Neuron (in vitro differentiated cells): ENCODE measurements at regions not wholly inside any gene's neighbourhood (a gene's known extent, or its start where the extent isn't known, plus 50 kb on each side); places are given as distances from the start of the nearest gene placed in this dataset.

Experiments used
- H2AFZ ChIP-seq: one replicate; pipeline ENCODE4 v1.6.1; 2013; ENCODE audit warnings: low read depth, mild to moderate bottlenecking, inconsistent platforms, low read length, moderate library complexity
- H3K27me3 ChIP-seq: one replicate; pipeline ENCODE4 v1.6.1; 2013; ENCODE audit warnings: low read length; ENCODE audit not compliant: insufficient read depth
- H3K36me3 ChIP-seq: one replicate; pipeline ENCODE4 v1.6.1; 2013; ENCODE audit warnings: low read length; ENCODE audit not compliant: insufficient read depth
- H3K4me1 ChIP-seq: one replicate; pipeline ENCODE4 v1.6.1; 2013; ENCODE audit warnings: low read length; ENCODE audit not compliant: insufficient read depth
- H3K4me3 ChIP-seq: 2 replicates; pipeline ENCODE4 v1.5.1; 2013; ENCODE audit warnings: mild to moderate bottlenecking, low read length, moderate library complexity
- H3K9me3 ChIP-seq: one replicate; pipeline ENCODE4 v1.6.1; 2013; ENCODE audit warnings: low read length

GRCh38 chr3:95148107-95148506 is 1085.2 kb downstream of the NSUN3 start:
- H3K36me3 ChIP-seq = no peaks in the 10 kb centered on the region

DNA sequence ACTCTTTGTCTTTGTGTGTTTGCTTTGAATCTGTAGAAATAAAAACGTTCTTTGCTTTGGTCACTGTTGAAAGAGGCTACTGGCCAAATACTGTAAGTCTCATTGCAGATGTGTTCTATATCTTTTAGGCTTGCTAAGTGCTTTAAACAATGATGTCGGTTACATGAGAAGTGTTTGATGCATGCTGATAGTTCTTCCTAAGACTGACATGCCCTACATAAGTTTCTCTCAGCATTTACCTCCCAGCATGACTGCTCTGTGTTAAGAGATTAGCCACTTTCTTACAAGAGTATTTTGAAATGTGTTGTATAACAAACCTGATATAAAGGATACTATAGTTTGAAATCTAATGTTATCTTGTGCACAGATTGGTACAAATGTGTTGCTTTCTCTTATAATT is 1088.7 kb downstream of the NSUN3 start:
- Histone ChIP-seq H2AFZ (no peak overlapping the region), H3K4me3 (no peak overlapping the region), H3K36me3 (no peaks in the 10 kb centered on the region), H3K9me3 (no peaks in the 10 kb centered on the region), H3K27me3 (no peaks in the 10 kb centered on the region), H3K4me1 (no peaks in the 10 kb centered on the region)

More at GRCh38 chr3:95148107-95148506, 1085.2 kb downstream of the NSUN3 start:
- Histone ChIP-seq H3K4me3 (no peak overlapping the region), H2AFZ (no peak overlapping the region), H3K9me3 (no peaks in the 10 kb centered on the region), H3K27me3 (no peaks in the 10 kb centered on the region), H3K4me1 (peaks cover 9% of the 10 kb centered on the region)

- H3K27me3 ChIP-seq = no peaks in the 10 kb centered on the region
- no peak overlapping the region for H2AFZ ChIP-seq
- no peaks in the 10 kb centered on the region for H3K36me3 ChIP-seq
- no peak overlapping the region for H3K4me3 ChIP-seq
- no peaks in the 10 kb centered on the region for H3K4me1 ChIP-seq
- H3K9me3 ChIP-seq = no peaks in the 10 kb centered on the region
Measured at GRCh38 chr3:95154766-95155165, 1091.9 kb downstream of the NSUN3 start.

DNA sequence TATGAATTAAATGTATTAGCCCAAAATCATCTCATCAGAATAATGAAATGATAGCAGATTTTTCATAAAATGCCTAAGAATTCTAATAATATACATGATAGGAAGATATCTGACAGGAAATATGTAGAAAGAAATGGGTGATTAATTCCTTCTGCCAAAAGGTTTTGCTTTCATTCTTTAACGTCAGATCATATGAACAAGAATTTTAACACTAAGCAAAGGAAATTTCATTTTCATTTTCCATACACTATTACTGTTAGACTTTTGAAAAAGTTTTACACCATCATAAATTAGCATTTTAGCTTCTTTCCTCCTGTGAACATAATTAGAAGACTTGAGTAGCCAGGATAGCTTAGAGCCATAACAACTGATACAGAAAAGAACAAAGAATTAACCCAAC is 1099.9 kb downstream of the NSUN3 start:
- no peaks in the 10 kb centered on the region for H3K27me3 ChIP-seq
- H2AFZ ChIP-seq = no peak overlapping the region

GRCh38 chr3:95167748-95168147 is 1104.9 kb downstream of the NSUN3 start:
- Histone ChIP-seq H3K27me3 (no peaks in the 10 kb centered on the region), H3K4me3 (no peak overlapping the region), H3K9me3 (no peaks in the 10 kb centered on the region)

More for the DNA sequence above, 1099.9 kb downstream of the NSUN3 start:
- Histone ChIP-seq H3K4me3 (no peak overlapping the region), H3K4me1 (no peaks in the 10 kb centered on the region), H3K36me3 (no peaks in the 10 kb centered on the region), H3K9me3 (no peaks in the 10 kb centered on the region)

GRCh38 chr3:95168526-95168925 is 1105.7 kb downstream of the NSUN3 start:
- H3K4me1 ChIP-seq = no peaks in the 10 kb centered on the region
- no peak overlapping the region for H3K4me3 ChIP-seq
- H3K36me3 ChIP-seq = no peaks in the 10 kb centered on the region
- no peaks in the 10 kb centered on the region for H3K9me3 ChIP-seq
- H2AFZ ChIP-seq = no peak overlapping the region
- no peaks in the 10 kb centered on the region for H3K27me3 ChIP-seq

More at GRCh38 chr3:95167748-95168147, 1104.9 kb downstream of the NSUN3 start:
- Histone ChIP-seq H3K4me1 (no peaks in the 10 kb centered on the region), H2AFZ (no peak overlapping the region), H3K36me3 (no peaks in the 10 kb centered on the region)

- Histone ChIP-seq H3K9me3 (no peaks in the 10 kb centered on the region), H3K4me1 (no peaks in the 10 kb centered on the region), H3K4me3 (no peak overlapping the region), H3K27me3 (no peaks in the 10 kb centered on the region), H2AFZ (no peak overlapping the region), H3K36me3 (no peaks in the 10 kb centered on the region)
Measured at GRCh38 chr3:95172164-95172943, 1109.5 kb downstream of the NSUN3 start.

DNA sequence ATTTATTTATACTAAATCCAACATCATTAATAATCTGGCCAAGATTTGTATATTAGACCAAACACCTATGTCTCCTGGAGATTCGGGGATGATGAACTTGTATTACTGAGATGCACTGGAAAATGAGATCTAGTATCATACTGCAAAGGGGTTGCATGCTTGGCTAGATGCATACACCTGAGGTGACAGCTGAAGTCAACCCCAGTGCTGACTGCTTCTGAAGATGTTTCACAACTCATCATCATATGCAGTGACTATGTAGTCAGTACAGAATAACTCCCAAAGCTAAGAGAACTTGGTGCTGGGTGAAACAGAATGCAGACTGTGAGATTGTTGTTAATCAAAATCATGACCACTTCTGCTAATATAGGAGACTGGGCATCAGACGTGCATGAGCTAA is 1114.2 kb downstream of the NSUN3 start:
- no peaks in the 10 kb centered on the region for H3K4me1 ChIP-seq
- H3K27me3 ChIP-seq = no peaks in the 10 kb centered on the region
- H3K9me3 ChIP-seq = no peaks in the 10 kb centered on the region
- no peak overlapping the region for H2AFZ ChIP-seq
- no peak overlapping the region for H3K4me3 ChIP-seq
- H3K36me3 ChIP-seq = no peaks in the 10 kb centered on the region

GRCh38 chr3:95184038-95184437 is 1121.2 kb downstream of the NSUN3 start:
- H3K9me3 ChIP-seq = no peaks in the 10 kb centered on the region
- no peaks in the 10 kb centered on the region for H3K4me1 ChIP-seq
- no peak overlapping the region for H3K4me3 ChIP-seq
- H2AFZ ChIP-seq = no peak overlapping the region
- no peaks in the 10 kb centered on the region for H3K36me3 ChIP-seq
- no peaks in the 10 kb centered on the region for H3K27me3 ChIP-seq

DNA sequence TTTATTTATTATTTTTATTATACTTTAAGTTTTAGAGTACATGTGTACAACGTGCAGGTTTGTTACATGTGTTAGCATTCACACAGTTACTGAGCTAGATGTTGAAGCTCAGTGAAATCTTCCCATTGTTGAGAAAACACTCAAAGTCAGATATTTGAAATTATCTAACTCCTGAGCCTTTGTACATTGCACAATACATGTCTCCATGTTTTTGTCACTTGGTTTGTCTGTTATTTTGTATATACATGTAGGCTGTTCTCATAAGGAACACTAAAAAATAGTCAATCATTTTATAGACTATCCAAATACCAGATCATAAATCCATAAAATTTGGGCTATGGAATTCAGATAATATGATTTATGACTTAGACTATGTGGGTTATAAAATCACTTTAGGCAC is 1126.5 kb downstream of the NSUN3 start:
- no peaks in the 10 kb centered on the region for H3K9me3 ChIP-seq
- no peaks in the 10 kb centered on the region for H3K4me1 ChIP-seq
- H2AFZ ChIP-seq = no peak overlapping the region
- H3K27me3 ChIP-seq = no peaks in the 10 kb centered on the region
- no peaks in the 10 kb centered on the region for H3K36me3 ChIP-seq
- H3K4me3 ChIP-seq = no peak overlapping the region

DNA sequence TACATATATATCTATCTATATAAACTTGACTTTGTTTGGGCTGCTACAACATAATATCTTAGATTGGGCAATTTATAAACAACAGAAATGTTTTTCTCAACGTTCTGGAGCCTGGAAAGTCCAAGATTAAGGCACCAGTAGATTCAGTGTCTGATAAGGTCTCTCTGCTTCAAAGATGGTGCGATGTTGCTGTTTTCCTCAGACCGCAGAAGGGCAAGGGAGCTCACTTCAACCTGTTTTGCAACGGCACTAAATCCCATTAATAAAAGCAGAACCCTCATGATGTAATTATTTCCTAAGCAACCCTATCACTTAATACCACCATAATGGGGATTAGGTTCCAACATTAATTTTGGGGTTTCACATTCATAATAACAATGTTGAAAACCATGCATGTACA is 1134.8 kb downstream of the NSUN3 start:
- H3K4me1 ChIP-seq = no peaks in the 10 kb centered on the region
- no peaks in the 10 kb centered on the region for H3K27me3 ChIP-seq
- no peak overlapping the region for H2AFZ ChIP-seq
- no peaks in the 10 kb centered on the region for H3K9me3 ChIP-seq
- H3K36me3 ChIP-seq = no peaks in the 10 kb centered on the region
- no peak overlapping the region for H3K4me3 ChIP-seq

GRCh38 chr3:95200384-95200783 is 1137.5 kb downstream of the NSUN3 start:
- Histone ChIP-seq H3K9me3 (no peaks in the 10 kb centered on the region), H3K27me3 (no peaks in the 10 kb centered on the region), H3K4me3 (no peak overlapping the region), H3K4me1 (no peaks in the 10 kb centered on the region), H3K36me3 (no peaks in the 10 kb centered on the region), H2AFZ (no peak overlapping the region)

DNA sequence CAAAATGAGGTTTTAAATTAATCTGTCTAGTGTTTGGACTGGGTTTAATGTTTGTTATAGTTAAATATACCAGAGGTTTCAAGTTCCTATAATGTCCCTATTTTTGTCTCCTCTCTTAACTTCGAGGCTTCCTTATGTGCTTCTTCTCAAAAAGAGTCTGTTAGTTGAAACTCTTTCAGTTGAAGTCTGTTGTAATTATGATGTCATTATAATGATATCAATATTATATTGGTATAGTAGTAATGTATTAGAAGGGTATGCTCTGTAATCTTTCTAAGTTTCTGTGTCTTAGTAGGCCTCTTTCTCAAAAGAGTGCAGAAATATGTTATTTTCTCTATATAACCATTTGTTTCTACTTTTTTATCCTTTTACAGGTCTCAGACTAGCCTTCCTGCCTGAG is 1148.0 kb downstream of the NSUN3 start:
- Histone ChIP-seq H3K4me3 (no peak overlapping the region), H3K36me3 (no peaks in the 10 kb centered on the region), H3K4me1 (no peaks in the 10 kb centered on the region)

DNA sequence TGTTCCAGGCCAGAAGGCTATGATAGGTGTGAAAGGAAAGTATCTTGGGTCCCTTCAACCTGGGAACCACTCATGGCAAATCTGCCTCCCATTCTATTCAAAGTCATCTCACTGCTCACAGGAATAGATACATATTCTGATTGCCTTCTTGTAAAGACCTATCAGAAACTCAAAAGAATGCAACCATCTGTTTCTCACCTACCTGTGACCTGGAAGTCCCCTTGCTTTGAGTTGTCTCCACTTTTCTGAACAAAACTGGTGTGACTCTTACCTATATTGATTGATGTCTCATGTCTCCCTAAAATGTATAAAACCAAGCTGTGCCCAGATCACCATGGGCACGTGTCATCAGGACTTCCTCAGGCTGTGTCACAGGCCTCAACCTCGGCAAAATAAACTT is 1149.3 kb downstream of the NSUN3 start:
- Histone ChIP-seq H3K9me3 (no peaks in the 10 kb centered on the region), H3K4me3 (no peak overlapping the region), H3K36me3 (no peaks in the 10 kb centered on the region), H2AFZ (no peak overlapping the region), H3K27me3 (no peaks in the 10 kb centered on the region), H3K4me1 (no peaks in the 10 kb centered on the region)

More for the DNA sequence above, 1148.0 kb downstream of the NSUN3 start:
- Histone ChIP-seq H2AFZ (no peak overlapping the region), H3K27me3 (no peaks in the 10 kb centered on the region), H3K9me3 (no peaks in the 10 kb centered on the region)
